ENCODE measurements at regions not wholly inside any gene's neighbourhood (a gene's known extent, or its start where the extent isn't known, plus 50 kb on each side); places are given as distances from the start of the nearest gene placed in this dataset.

DNA sequence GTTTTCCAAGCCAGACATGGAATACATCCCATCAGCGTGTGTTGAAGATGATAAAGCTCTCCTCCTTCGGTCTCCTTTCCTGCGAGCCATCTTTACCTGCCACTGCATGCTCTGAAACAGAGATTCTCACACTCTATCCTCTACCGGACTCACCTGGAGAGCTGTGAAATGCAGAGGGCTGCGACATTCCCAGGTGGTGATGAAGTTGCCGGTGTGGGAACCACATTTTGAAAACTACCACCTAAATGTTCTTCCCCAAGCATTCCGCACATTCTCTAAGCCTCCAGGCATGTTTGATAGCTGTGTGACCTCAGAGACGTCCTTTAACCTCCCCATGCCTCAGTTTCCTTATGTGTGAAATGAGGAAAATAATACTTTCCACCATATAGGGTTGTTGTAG, 226.2 kb upstream of the RAB6C start:
- no peak for DNase-seq (ENCODE audit: low read depth)

DNA sequence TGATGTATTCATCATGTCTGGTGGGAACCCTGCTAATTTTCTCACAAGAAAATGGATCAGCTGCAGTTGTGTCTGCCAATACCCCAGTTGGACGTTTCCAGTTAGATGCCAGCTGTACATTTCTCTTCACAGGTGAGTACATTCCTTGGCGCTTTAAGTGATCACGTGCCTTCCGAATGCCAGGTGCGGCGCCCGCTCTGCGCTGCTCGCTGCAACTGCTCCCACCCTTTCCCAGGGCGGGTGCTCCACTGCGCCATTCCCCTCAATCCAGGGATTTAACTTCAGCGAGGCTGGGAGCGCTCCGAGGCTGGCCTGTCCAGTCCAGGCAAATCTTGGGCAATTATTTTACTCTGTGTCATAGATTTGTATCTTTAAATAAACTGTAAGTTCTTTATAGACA, 225.0 kb upstream of the RAB6C start:
- no peak for DNase-seq (ENCODE audit: low read depth)

DNA sequence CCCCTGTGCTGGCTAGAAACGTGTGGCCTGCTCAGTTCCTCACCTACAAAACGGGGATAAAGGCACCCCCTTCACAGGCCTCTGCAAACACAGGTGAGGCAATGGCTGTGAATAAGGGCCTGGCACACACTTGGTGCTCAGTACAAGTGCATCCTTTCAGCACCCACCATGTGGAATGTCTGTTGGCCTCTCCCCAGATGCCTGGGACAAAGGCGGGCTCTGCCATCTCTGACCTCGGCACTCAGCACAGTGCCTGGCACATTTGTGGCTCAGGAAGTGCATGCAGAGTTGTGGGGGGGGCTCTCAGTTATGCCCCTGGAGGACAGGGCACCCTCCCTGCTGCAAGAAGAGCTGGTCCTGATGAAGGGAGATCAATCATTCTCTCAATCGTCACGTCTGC, 224.6 kb upstream of the RAB6C start:
- no peak for DNase-seq (ENCODE audit: low read depth)

DNA sequence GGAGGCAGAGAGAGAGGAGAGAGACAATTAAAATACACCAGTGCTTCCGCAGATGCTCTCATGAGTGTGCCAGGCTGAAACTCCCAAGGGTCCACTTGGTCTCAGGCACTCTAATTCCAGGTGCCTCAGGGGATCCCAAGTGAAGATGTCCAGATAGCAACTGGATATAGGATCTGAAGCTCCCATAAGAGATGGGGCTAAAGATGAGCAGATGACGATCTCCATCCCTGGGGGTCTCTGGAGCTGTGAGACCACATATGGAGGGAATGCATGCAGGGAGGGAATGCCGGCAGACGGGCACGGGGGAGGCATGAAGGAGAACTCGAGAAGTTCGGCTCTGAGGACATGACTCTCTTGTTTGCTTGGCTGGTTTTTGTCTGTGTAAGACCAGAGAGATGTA, 223.7 kb upstream of the RAB6C start:
- no peak for DNase-seq (ENCODE audit: low read depth)

DNA sequence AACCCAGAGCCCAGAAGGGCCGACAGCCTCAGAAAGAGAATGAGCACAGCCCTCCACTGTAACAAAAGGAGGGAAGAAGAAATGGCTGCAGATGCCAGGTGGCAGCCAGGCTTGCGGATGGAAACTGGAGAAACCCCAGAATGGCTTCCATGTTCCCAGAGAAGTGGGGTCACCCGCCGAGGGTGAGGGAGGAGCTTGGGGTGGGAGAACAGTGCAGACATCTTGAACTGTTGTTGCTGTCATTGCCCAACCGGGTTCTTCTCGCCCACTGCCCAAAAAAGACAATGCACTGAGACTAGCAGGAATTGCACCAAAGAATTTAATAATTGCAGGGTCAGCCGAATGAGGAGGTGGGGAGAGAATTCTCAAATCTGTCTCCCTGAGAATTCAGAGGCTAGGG, 223.2 kb upstream of the RAB6C start:
- no peak for DNase-seq (ENCODE audit: low read depth)

DNA sequence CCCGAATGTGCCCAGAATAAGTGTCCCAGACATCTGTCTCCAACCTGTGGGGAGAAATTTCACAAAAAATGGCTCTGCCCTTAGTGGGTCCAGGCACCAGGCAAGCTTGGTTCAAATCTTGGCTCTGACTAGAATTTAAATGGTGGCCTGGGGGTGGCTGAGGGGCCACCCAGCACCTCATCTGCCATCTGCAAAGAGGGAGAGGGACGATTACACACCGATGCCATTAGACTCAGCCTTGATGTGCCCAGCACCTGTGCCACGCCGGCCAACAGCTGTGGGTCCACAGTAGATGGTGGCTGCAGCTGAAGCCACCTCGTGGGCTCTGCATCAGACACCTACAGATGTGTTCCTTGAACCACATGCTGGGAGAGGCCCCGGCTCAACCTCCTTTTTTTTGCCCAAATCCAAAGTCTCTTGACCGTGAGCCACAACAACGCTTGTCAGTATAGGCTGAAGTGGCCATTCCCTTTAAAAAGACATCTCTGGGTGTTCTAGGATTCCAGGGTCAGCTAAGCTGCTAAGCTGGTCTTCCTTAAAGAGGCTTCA, 222.0 kb upstream of the RAB6C start:
- no peak for DNase-seq (ENCODE audit: low read depth)

DNA sequence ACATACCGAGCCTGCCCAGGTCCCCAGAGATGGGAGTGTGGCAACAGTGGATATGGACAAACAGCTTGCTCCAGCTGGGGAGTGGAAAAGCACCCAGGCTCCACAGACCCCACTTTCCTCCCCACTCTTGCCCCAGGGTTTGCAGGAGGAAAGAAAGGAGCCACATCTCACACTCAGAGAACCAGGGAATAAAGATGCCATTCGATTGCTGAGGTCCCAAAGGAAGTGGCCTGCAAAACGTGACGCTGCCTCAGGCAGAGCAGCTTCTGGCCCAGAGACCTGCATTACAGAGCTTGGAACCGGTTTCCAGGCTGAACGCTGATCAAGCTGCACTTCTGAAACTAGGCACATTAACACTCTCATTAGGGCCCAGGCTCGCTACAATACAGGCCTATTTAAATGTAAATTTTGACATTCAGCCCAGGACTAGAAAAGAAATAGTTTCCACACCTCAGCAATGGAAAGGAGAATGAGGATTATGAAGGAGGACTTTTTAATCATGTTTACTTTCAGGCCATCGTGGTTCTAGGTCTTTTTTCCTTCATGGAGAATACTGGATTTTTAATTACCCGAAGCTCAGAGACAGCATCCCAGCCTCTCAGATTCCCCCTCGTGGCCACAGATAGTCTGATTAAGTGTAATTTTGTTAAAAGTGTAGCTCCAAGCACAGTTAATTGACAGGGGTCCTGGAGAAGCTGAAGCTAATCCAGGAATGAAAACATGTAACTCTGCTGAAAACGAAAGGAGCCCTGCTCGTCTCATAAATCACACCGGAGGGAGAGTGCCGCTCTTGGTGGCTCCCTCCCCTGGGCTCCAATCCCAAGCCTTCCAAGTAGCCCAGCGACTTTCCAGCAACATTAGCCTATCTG, 221.3 kb upstream of the RAB6C start:
- DNase-seq (ENCODE audit: low read depth) = no peak

DNA sequence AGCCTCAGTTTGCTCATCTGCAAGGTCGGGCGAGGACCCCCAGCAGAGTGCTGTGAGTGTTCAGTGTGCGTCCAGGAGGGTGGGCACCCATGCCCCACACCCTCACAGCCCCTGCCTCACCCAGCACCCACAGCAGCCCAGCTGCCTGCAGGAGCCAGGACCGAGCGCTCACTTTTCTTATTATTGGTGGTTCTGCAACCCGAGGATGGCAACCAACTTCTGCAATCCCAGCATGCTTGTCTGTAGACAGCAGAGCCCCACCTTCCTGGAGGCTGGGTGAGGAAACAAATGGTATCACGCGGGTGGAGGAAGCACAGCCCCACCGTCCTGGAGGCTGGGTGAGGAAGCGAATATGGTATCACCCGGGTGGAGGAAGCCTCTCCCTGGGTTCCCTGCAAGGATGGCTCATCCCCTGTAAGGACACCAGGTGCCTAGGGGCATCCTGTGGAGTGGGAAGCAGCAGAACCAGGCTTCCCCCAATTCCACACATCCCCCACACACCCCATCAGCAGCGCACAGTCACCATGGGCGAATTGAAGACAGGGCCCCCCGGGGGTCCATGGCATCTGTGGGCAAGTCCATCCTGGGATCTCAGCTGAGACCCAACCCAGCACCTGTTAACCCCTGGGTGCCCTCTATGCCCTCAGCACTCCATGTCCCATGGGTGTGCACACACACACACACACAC, 220.5 kb upstream of the RAB6C start:
- DNase-seq (ENCODE audit: low read depth) = no peak

DNA sequence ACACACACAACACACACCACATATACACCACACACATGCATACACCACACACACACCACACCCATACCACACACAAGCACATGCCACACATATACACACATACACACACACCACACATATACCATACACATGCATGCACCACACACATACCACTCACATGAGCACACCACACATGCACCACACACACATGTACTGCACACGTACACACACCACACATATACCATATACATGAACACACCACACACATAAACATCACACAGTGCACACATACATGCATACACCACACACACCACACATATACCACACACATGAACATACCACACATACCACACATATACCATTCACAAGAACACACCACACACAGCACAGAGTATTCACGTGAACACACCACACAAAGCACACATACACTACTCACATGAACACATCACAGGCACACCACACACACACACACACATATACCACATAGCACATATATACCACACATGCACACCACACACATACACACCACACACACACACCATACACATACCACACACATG, 219.9 kb upstream of the RAB6C start:
- DNase-seq (ENCODE audit: low read depth) = no peak

DNA sequence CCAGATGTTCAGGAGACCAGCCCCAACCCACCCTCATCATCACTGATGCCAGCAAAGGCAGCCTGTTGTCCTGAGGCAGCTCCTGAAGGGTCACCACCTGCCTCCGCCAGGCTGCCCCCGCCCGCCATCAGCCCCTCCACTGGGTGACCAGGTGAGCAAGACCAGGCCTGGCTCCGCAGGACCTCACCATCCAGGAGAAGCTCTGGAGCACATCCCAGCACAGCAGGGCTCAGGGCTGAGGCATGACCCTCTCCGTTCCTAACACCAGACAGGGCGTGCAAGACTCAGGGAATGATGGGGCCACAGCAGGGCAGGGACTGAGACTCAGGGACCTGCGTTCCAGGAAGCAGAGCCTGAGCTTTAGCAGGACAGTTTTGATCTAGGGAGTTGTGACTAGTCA, 218.8 kb upstream of the RAB6C start:
- no peak for DNase-seq (ENCODE audit: low read depth)

DNA sequence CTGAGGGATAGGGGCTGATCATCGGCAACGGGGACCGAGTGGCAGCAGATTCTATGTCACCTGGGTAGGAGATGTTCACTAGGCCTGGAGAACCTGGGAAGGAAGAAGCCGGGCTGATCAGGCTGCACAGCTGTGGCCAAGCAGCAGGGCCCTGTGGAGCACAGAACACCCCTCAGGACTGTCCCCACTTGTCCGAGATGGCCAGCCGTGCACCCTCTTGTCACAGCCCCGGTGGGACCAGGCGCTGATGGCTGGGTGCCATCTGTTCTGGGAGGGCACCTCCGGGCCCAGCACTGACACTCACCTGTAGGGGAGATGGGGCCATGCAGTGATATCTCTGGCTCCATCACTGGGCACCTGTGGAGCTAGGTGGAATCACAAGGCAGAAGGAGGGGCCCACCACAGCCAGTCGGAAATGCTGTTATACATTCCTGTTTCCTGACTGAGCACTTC, 217.9 kb upstream of the RAB6C start:
- DNase-seq (ENCODE audit: low read depth) = no peak

DNA sequence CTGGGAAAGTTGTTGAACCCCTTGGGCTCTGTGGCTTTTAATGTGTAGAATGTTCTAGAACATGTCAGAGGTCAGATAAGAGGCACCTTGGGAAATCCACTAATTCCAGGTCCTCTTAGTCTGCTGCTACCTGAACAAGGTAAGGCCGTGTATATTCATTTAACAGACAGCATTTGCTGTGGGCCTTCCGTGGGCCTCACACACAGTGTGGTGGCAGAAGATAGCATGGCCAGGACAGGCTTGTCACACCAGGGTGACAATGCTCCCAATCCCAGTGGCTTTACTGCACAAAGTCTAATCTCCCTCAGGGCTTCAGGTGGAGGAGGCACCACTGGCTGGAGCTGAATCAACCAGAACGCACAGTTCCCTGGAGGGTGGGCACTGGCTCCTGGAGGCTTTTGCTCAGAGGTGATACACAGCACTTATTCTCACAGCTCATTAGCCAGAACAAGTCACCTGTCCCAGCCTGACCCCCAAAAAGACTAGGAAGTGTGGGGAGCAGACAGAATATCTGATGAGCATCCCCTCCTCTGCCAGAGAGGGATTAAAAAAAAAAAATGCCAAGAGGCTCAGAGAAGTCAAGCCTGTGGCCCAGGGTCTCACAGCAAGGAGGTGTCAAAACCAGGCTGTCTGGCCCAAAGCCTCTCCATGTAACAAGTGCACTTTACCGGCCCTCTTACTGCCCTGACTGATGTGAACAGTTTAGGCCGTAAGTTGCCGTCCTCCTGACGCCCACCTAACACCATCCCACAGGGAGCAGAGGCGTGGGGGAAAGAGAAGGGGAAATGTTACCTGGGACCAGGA, 216.9 kb upstream of the RAB6C start:
- no peak for DNase-seq (ENCODE audit: low read depth)

DNA sequence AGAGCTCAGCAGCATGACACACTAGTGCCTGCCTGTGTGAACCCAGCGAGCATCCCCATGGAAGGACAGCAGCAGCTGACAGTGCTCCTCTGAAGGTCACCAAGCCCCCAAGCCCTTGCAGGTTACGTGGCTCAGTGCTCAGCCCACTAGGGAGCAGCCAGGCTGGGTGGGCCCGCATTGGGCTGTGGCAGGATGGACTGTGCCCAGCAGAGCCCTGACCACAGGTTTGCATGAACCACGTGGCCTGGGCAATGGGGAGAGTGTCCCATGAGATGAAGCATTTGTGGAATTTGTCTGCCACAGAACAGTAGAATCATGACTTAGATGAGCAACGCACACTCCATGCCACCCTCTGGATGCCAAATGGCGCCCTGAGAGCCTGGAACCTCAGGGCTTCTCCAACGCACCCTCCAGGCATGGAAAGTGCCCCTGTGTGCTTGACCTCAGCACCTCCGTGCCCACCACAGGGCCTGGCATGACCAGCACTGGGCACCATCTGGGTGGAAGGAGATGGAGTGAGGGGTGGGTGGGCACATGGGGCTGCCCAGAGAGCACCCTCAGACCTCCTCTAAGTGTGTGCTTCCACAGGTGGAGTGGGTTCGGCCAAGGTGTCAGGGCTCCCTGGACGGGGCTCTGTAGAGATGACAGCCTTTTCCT, 216.1 kb upstream of the RAB6C start:
- no peak for DNase-seq (ENCODE audit: low read depth)

DNA sequence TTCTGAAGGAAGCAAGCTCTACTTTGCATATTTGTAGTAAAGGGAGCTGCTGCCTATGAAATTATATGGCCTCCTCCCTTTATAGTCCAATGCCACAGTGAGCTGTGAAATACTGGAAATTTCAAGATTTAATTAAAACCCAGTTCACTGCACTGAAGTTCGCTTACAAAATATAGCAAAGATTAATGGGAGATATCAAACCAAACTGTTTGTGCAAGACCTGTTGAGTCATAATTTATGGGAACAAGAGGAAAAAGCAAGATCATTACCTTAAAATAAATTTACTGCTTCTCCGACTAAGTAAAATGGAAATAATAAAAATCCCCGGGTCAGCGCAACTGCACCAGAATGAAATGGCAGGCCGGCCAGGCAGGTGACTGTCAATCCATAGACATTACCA, 215.5 kb upstream of the RAB6C start:
- no peak for DNase-seq (ENCODE audit: low read depth)

DNA sequence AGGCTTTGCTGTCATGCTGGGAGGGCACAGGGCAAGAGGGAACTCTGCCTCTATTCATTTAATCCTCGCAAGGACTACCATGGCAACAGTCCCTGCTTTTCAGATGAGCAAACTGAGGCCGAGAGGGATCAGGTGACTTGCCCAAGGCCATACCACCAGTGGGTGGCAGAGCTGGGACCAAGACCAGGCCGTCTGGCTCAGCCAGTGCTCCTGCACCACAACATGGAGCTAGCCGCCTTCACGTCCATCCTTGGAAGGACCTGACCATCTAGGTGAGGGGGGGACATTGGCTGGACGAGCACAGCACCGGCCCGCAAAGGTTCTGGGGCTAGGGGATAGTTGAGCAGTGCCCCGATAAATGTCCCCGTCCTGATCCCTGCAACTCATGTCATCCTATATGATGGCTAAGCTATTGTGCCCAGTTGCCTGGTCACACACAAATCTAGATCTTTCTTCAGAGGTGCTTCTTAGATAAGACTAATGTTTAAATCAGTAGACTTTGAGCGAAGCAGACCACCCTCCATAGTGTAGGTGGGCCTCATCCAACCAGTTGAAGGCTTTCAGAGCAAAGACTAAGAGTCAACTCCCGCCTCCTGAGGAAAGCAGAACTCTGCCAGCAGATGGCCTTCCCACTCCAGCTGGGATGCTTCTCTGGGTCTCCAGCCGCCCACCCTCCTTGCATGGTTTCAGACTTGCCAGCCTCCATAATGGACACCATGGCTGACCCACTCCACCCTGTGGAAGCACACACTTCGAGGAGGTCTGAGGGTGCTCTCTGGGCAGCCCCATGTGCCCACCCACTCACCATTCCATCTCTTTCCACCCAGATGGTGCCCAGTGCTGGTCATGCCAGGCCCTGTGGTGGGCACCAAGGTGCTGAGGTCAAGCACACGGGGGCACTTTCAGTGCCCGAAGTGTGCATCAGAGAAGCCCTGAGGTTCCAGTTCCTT, 214.8 kb upstream of the RAB6C start:
- no peak for DNase-seq (ENCODE audit: low read depth)

DNA sequence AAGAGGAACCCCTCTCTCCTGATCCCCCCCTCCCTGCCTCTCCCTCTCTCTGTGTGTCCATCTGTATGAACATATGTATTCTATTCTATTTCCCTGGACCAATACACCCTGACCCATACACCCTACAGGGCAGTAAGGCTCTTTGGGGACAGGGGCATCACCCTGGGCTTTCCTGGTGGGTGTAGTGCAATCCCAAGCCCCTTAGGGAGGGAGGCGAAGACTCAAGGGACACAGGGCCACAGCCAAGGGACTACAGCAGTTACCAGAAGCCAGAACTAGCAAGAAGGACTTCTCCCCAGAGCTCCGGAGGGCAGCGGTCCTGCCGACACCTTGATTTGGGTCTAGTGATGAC, 214.2 kb upstream of the RAB6C start:
- DNase-seq (ENCODE audit: low read depth) = no peak

DNA sequence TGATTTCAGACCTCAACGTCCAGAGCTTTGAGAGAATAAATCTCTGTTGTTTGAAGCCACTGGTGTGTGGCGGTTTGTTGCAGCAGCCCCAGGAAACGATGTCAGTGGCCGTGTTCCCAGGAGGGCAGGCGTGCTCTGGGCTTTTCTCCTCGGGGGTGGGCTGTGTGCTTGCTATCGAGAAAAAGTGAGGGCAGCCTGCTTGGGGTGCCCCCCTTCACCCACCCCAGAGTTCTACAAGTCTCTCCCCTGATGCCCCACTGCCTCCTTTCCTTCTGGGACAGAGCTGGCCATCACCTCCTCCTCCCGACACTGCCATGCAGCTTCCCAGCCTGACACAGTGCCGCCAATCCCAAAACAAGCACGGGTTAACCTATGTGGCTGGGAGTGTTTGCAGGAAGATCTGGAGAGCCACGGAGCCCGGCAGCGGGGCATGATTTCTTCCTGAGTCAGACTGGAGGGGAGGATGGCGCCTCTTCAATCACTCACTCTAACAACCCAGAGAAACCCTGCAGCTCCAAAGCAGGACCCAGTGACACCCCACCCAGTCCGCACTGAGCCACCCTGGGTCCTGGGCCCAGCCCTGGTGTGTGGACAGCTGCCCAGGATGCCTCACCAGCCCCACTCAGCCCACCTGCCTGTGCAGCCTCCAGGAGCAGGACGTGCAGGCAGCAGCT, 213.7 kb upstream of the RAB6C start:
- no peak for DNase-seq (ENCODE audit: low read depth)

DNA sequence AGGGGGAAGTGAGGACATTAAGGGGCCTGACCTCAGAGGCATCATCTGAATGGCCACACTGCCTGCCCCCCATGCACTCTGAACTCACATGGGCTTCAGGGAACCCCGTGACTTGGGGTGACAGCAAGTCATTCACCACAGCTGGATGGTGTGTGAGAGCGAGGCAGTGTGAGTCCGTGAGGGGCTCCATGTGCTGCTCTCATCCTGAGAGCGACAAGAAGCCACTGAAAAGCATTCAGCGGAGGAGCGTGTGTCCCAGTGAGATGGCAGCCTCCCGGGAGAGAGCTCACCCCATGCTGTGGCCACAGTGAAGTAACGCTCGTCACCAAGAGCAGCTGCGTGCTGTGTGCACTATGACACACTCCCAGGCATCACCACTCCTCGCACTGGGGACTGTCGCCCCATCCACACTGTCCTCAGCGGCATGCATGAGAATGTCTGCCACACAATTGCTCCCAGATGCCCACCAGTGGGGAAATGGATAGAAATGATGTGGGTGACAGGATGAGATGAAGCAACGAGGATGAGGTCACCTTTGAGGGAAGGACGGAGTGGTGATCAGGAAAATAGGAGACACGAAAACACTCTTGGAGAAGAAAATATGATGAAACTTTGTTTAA, 213.0 kb upstream of the RAB6C start:
- no peak for DNase-seq (ENCODE audit: low read depth)

DNA sequence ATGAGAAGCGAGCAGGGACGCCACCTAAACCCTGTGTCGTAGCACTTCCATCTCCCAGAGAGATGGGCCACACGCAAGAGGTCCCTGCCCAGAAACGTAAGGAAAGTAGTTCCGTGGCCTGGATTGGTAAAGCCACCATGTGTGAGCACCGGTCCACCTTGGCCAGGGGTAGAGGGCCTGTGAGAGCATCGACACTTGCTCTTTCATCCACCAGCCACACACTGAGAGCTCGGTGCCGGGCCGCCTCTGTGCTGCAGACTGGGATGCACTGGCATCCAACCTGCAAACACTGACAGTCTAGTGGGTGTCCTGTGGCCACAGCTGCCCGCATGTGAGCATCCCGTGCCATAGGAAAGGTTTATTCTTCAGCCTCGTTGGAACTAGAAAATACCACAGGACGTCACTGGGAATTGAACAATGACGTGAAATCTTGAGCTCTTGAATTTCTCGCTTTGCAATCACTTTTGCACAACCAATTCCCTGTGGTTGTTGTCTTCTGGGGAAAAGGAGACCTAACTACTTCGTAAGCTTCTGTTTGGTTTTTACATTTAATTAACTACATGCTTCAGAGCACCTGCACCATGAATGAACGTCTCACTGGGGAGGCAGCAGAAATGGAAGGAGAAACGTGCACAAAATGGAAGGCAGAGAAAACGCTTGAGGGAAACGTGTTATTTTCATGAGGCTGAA, 212.0 kb upstream of the RAB6C start:
- DNase-seq (ENCODE audit: low read depth) = no peak
